Glomerular endothelial cell (primary cell): ENCODE measurements at regions not wholly inside any gene's neighbourhood (a gene's known extent, or its start where the extent isn't known, plus 50 kb on each side); places are given as distances from the start of the nearest gene placed in this dataset.
"Not testable (repeated sequence)": the region's sequence is repeated elsewhere in the genome, so short reads cannot be mapped to it uniquely, and the experiment has no call there.

ENCODE experiments used
- DNase-seq: peaks from one replicate; pipeline ENCODE4 v3.0.0-alpha.2; 2011; ENCODE audit warnings: low read depth, low spot score; ENCODE audit errors: extremely low read depth

GRCh38 chr19:29154163-29154562 lies 58.8 kb downstream of the UQCRFS1 start:
- DNase-seq, result no peak

GRCh38 chr19:29145756-29146155 lies 67.2 kb downstream of the UQCRFS1 start:
- no peak for DNase-seq

- no peak for DNase-seq
Observed at GRCh38 chr19:29143183-29143582, 69.8 kb downstream of the UQCRFS1 start.

GRCh38 chr19:29139227-29139626 lies 73.7 kb downstream of the UQCRFS1 start:
- DNase-seq, result no peak

GRCh38 chr19:29138206-29138605 lies 74.7 kb downstream of the UQCRFS1 start:
- DNase-seq, result not testable (repeated sequence)

- DNase-seq, result no peak
Observed at GRCh38 chr19:29131456-29131855, 81.5 kb downstream of the UQCRFS1 start.

- no peak for DNase-seq
Observed at GRCh38 chr19:29129148-29129547, 83.8 kb downstream of the UQCRFS1 start.

- no peak for DNase-seq
Observed at GRCh38 chr19:29128203-29128602, 84.7 kb downstream of the UQCRFS1 start.

- no peak for DNase-seq
Observed at GRCh38 chr19:29122185-29122584, 90.8 kb downstream of the UQCRFS1 start.

GRCh38 chr19:29121684-29122083 lies 91.3 kb downstream of the UQCRFS1 start:
- DNase-seq, result no peak

- no peak for DNase-seq
Observed at GRCh38 chr19:29120466-29120865, 92.5 kb downstream of the UQCRFS1 start.

- no peak for DNase-seq
Observed at GRCh38 chr19:29119590-29119989, 93.4 kb downstream of the UQCRFS1 start.

- no peak for DNase-seq
Observed at GRCh38 chr19:29118389-29118788, 94.6 kb downstream of the UQCRFS1 start.

GRCh38 chr19:29117926-29118325 lies 95.0 kb downstream of the UQCRFS1 start:
- DNase-seq, result no peak

- no peak for DNase-seq
Observed at GRCh38 chr19:29115181-29115580, 97.8 kb downstream of the UQCRFS1 start.

GRCh38 chr19:29113838-29114237 lies 99.1 kb downstream of the UQCRFS1 start:
- no peak for DNase-seq

GRCh38 chr19:29111576-29111975 lies 101.4 kb downstream of the UQCRFS1 start:
- no peak for DNase-seq

- DNase-seq, result no peak
Observed at GRCh38 chr19:29107831-29108230, 105.1 kb downstream of the UQCRFS1 start.

GRCh38 chr19:29106346-29106885 lies 106.5 kb downstream of the UQCRFS1 start:
- DNase-seq, result no peak

GRCh38 chr19:29105629-29106292 lies 107.2 kb downstream of the UQCRFS1 start:
- DNase-seq, result no peak

- DNase-seq, result no peak
Observed at GRCh38 chr19:29104605-29105241, 108.2 kb downstream of the UQCRFS1 start.

GRCh38 chr19:29098863-29099481 lies 114.0 kb downstream of the UQCRFS1 start:
- no peak for DNase-seq
